SK-N-SH (cell line): ENCODE measurements at regions not wholly inside any gene's neighbourhood (a gene's known extent, or its start where the extent isn't known, plus 50 kb on each side); places are given as distances from the start of the nearest gene placed in this dataset.

Source experiments
- CTCF ChIA-PET: fragments of 300-600, 350-600 bp; formaldehyde crosslinking; extraction: SDS; loops from one replicate; lab custom pipeline; 2021; lab: Yijun Ruan, JAX
- POLR2A ChIA-PET: fragments of 350-600 bp; sonication (Branson Sonifier 250); formaldehyde crosslinking; extraction: SDS; loops from one replicate; lab custom pipeline; 2020; ENCODE audit warnings: antibody characterized with exemption, inconsistent platforms; lab: Yijun Ruan, JAX
- DNase-seq: peaks from one replicate; pipeline ENCODE4 v3.0.0; 2012
- H2AFZ ChIP-seq: fragments of 200-600 bp; sonication (generic); 2 replicates; pipeline ENCODE4 v1.8.1; 2016; ENCODE audit warnings: antibody characterized with exemption, mild to moderate bottlenecking, low read depth
- H3F3A ChIP-seq: fragments of 200-600 bp; sonication (generic); replicated peaks from 2 replicates; pipeline ENCODE3; 2016; ENCODE audit warnings: antibody characterized with exemption, mild to moderate bottlenecking; ENCODE audit not compliant: insufficient read depth
- H3K27ac ChIP-seq, 2 experiments: fragments of 200-500 bp in 1 of 2; fragments of 200-600 bp in 1 of 2; sonication (Bioruptor generic) in 1 of 2; sonication (generic), shearing (Covaris generic) in 1 of 2; 2 replicates each; pipeline versions ENCODE4 v1.5.1 to v1.6.1; 2014 to 2016; ENCODE audit warnings: low read depth in 2 of 2, inconsistent platforms in 1 of 2, low read length in 1 of 2, mild to moderate bottlenecking in 1 of 2, mixed read lengths in 1 of 2
- H3K27me3 ChIP-seq: fragments of 200-600 bp; sonication (generic), shearing (Covaris generic); 2 replicates; pipeline ENCODE4 v1.6.1; 2016; ENCODE audit warnings: mixed run types; ENCODE audit not compliant: insufficient read depth
- H3K36me3 ChIP-seq, 2 experiments: fragments of 200-500 bp in 1 of 2; fragments of 200-600 bp in 1 of 2; sonication (Bioruptor generic) in 1 of 2; sonication (generic) in 1 of 2; replicated peaks in 1 of 2; 2 replicates each; pipeline versions ENCODE3 to v1.5.1; 2014 to 2016; ENCODE audit warnings: low read length in 1 of 2, mild to moderate bottlenecking in 1 of 2; ENCODE audit not compliant: insufficient read depth in 2 of 2, control insufficient read depth in 1 of 2
- H3K4me1 ChIP-seq, 2 experiments: fragments of 200-500 bp in 1 of 2; fragments of 200-600 bp in 1 of 2; sonication (Bioruptor generic) in 1 of 2; sonication (generic), shearing (Covaris generic) in 1 of 2; 2 replicates each; pipeline versions ENCODE4 v1.5.1 to v1.6.1; 2014 to 2016; ENCODE audit warnings: low read depth in 1 of 2, low read length in 1 of 2, mixed run types in 1 of 2; ENCODE audit not compliant: insufficient read depth in 2 of 2, control insufficient read depth in 1 of 2
- H3K4me2 ChIP-seq: fragments of 200-600 bp; sonication (generic), shearing (Covaris generic); 2 replicates; pipeline ENCODE4 v1.6.1; 2017; ENCODE audit warnings: mixed run types
- H3K4me3 ChIP-seq, 2 experiments: fragments of 200-500 bp in 1 of 2; fragments of 200-600 bp in 1 of 2; sonication (Bioruptor generic) in 1 of 2; sonication (generic), shearing (Covaris generic) in 1 of 2; 2 replicates each; pipeline versions ENCODE4 v1.5.1 to v1.8.1; 2014 to 2016; ENCODE audit warnings: low read depth in 2 of 2, inconsistent platforms in 1 of 2, low read length in 1 of 2, mild to moderate bottlenecking in 1 of 2, mixed read lengths in 1 of 2, moderate library complexity in 1 of 2
- H3K79me2 ChIP-seq: fragments of 200-600 bp; sonication (generic); 2 replicates; pipeline ENCODE4 v1.8.1; 2017; ENCODE audit warnings: mild to moderate bottlenecking; ENCODE audit not compliant: insufficient read depth
- H3K9ac ChIP-seq: fragments of 200-600 bp; sonication (generic); 2 replicates; pipeline ENCODE4 v1.6.1; 2017; ENCODE audit warnings: mixed run types
- H3K9me2 ChIP-seq: fragments of 200-600 bp; sonication (generic); 2 replicates; pipeline ENCODE4 v1.6.1; 2017; ENCODE audit warnings: mixed run types
- H3K9me3 ChIP-seq: fragments of 200-600 bp; sonication (generic); 2 replicates; pipeline ENCODE4 v1.6.1; 2017; ENCODE audit warnings: mixed run types, mild to moderate bottlenecking, moderate library complexity
- H4K20me1 ChIP-seq: fragments of 200-600 bp; sonication (generic); 2 replicates; pipeline ENCODE4 v1.6.1; 2017; ENCODE audit warnings: mild to moderate bottlenecking, mixed run types; ENCODE audit not compliant: insufficient read depth
- CHD2 ChIP-seq: fragments of 150-350 bp; IDR thresholded peaks from 2 replicates; pipeline ENCODE4 v1.6.1; 2018; ENCODE audit warnings: low read length; ENCODE audit not compliant: partially characterized antibody
- ELF1 ChIP-seq: IDR thresholded peaks from 2 replicates; pipeline ENCODE4 v1.4.0; 2012
- EP300 ChIP-seq, 2 experiments: IDR thresholded peaks; 2 replicates each; pipeline versions ENCODE4 v1.4.0 to v1.6.1; 2012; ENCODE audit warnings: borderline replicate concordance in 1 of 2, low read depth in 1 of 2, low read length in 1 of 2
- EZH2phosphoT487 ChIP-seq: fragments of 200-600 bp; sonication (generic); IDR thresholded peaks from 2 replicates; pipeline ENCODE4 v1.6.1; 2017; ENCODE audit warnings: low read depth, mixed run types, mild to moderate bottlenecking, antibody characterized with exemption, moderate library complexity, borderline replicate concordance
- FOXJ3 ChIP-seq: sonication (generic); formaldehyde crosslinking; IDR thresholded peaks from 2 replicates; pipeline ENCODE4 v1.5.1; 2020; ENCODE audit warnings: mild to moderate bottlenecking, missing genetic modification reagents
- GABPA ChIP-seq: IDR thresholded peaks from 2 replicates; pipeline ENCODE4 v1.4.0; 2012; ENCODE audit warnings: low read depth, mild to moderate bottlenecking
- IRF3 ChIP-seq: fragments of 150-350 bp; IDR thresholded peaks from 2 replicates; pipeline ENCODE4 v1.6.1; 2016; ENCODE audit warnings: mild to moderate bottlenecking, low read depth, low read length
- JUND ChIP-seq: IDR thresholded peaks from 2 replicates; pipeline ENCODE4 v1.4.0; 2012
- NFIC ChIP-seq: IDR thresholded peaks from 2 replicates; pipeline ENCODE4 v1.4.0; 2012; ENCODE audit warnings: borderline replicate concordance
- RCOR1 ChIP-seq: fragments of 150-350 bp; IDR thresholded peaks from 2 replicates; pipeline ENCODE4 v1.6.1; 2017; ENCODE audit warnings: antibody characterized with exemption, low read length
- SIN3A ChIP-seq: IDR thresholded peaks from 2 replicates; pipeline ENCODE4 v1.6.1; 2012; ENCODE audit warnings: low read depth, mild to moderate bottlenecking, low read length, moderate library complexity, borderline replicate concordance
- TCF12 ChIP-seq: IDR thresholded peaks from 2 replicates; pipeline ENCODE4 v1.4.0; 2012
- USF2 ChIP-seq: fragments of 150-350 bp; IDR thresholded peaks from 2 replicates; pipeline ENCODE4 v1.6.1; 2017; ENCODE audit warnings: antibody characterized with exemption, low read length, low read depth, borderline replicate concordance
- WGBS: methylation state at CpG from one replicate; pipeline ENCODE4 v1.1.6; 2017; ENCODE audit warnings: low lambda C conversion rate; 5-methylcytosine and 5-hydroxymethylcytosine counted together
- TF ChIP-seq, protein P1 (sequence below): IDR thresholded peaks from 2 replicates; pipeline ENCODE4 v1.4.0; 2012; ENCODE audit warnings: low read depth, borderline replicate concordance
- TF ChIP-seq, protein P2 (sequence below): IDR thresholded peaks from 2 replicates; pipeline ENCODE4; 2012

DNA sequence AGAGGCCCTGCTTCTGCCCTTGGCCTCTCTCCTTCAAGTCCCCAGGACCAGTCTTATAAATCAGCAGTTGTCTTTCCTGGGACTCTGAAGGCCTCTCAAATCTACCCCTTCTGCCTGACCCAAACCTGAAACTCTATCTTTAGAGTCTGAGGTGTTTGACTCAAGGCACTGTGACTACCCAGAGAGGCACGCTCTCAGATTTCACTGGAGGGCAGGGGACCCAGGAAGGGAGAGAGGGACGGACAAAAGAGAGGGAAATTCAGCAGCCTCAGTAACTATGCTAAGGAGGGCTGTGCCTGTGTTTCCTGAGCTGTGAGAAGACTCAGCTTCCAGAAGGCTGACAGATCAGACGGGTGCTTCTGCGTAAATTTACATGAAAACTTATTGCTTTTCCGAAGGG, 217.8 kb downstream of the HAUS1 start:
- no peak for DNase-seq
- H3K4me3 ChIP-seq = no peak overlapping the region

More for the DNA sequence above, 217.8 kb downstream of the HAUS1 start:
- Histone ChIP-seq H3K9me2 (no peaks in the 10 kb centered on the region), H3K4me2 (no peak overlapping the region), H3F3A (no peaks in the 10 kb centered on the region), H3K9ac (no peak overlapping the region), H3K4me1 (peaks cover 5 to 6% of the 10 kb centered on the region in 2 experiments; a peak in 2 of 4 replicates), H3K79me2 (no peaks in the 10 kb centered on the region), H3K36me3 (no peaks in the 10 kb centered on the region), H3K27ac (peak overlapping the region in 1 of 2 experiments; percentile 33; a peak in 1 of 4 replicates), H4K20me1 (no peaks in the 10 kb centered on the region), H2AFZ (no peak overlapping the region), H3K9me3 (no peaks in the 10 kb centered on the region), H3K27me3 (no peaks in the 10 kb centered on the region)
- WGBS = 93% methylated on average over 5 of the region's 5 CpGs
- POLR2A ChIA-PET = no interaction called here
- TF ChIP-seq NFIC (no peak), FOXJ3 (CRISPR knock-in tag) (no peak), IRF3 (no peak), EP300 (IDR thresholded peaks at IDR 0.05; ENCODE audit: borderline replicate concordance in 1 of 2, low read depth in 1 of 2, low read length in 1 of 2) (no peak), GABPA (no peak), ELF1 (no peak), JUND (no peak), RCOR1 (no peak), SIN3A (no peak), EZH2phosphoT487 (no peak), TCF12 (no peak), CHD2 (no peak), USF2 (no peak)
- TF ChIP-seq, protein P1, sequence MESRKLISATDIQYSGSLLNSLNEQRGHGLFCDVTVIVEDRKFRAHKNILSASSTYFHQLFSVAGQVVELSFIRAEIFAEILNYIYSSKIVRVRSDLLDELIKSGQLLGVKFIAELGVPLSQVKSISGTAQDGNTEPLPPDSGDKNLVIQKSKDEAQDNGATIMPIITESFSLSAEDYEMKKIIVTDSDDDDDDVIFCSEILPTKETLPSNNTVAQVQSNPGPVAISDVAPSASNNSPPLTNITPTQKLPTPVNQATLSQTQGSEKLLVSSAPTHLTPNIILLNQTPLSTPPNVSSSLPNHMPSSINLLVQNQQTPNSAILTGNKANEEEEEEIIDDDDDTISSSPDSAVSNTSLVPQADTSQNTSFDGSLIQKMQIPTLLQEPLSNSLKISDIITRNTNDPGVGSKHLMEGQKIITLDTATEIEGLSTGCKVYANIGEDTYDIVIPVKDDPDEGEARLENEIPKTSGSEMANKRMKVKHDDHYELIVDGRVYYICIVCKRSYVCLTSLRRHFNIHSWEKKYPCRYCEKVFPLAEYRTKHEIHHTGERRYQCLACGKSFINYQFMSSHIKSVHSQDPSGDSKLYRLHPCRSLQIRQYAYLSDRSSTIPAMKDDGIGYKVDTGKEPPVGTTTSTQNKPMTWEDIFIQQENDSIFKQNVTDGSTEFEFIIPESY = no peak
- TF ChIP-seq, protein P2, sequence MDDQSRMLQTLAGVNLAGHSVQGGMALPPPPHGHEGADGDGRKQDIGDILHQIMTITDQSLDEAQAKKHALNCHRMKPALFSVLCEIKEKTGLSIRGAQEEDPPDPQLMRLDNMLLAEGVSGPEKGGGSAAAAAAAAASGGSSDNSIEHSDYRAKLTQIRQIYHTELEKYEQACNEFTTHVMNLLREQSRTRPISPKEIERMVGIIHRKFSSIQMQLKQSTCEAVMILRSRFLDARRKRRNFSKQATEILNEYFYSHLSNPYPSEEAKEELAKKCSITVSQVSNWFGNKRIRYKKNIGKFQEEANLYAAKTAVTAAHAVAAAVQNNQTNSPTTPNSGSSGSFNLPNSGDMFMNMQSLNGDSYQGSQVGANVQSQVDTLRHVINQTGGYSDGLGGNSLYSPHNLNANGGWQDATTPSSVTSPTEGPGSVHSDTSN = no peak
- CTCF ChIA-PET = no interaction called here
